WTC11 (cell line): ENCODE measurements at regions not wholly inside any gene's neighbourhood (a gene's known extent, or its start where the extent isn't known, plus 50 kb on each side); places are given as distances from the start of the nearest gene placed in this dataset.

Experiments used
- ATAC-seq: fragments of 200-7000 bp; cut with Tn5 transposase; 2 replicates; pipeline ENCODE4 v1.10.0; 2021; ENCODE audit warnings: mild to moderate bottlenecking, moderate library complexity
- CTCF ChIA-PET: fragments of 300-600 bp; sonication (Branson Sonifier 250); formaldehyde crosslinking; loops from one replicate; lab custom pipeline; 2021; ENCODE audit warnings: antibody characterized with exemption; lab: Charles Lee
- POLR2A ChIA-PET: fragments of 350-600 bp; sonication (Branson Sonifier 250); formaldehyde crosslinking; loops from one replicate; lab custom pipeline; 2021; ENCODE audit warnings: antibody characterized with exemption; lab: Charles Lee
- DNase-seq: peaks from one replicate; pipeline ENCODE4 v3.0.0; 2021; ENCODE audit warnings: low spot score
- H3K27ac Mint-ChIP-seq: 2 replicates; pipeline ENCODE4 v1.8.0; 2021; ENCODE audit warnings: mixed read lengths
- H3K27me3 Mint-ChIP-seq: 2 replicates; pipeline ENCODE4 v1.8.0; 2021; ENCODE audit warnings: low read depth, mild to moderate bottlenecking, moderate library complexity, mixed read lengths
- H3K36me3 Mint-ChIP-seq: 2 replicates; pipeline ENCODE4 v1.8.0; 2021; ENCODE audit warnings: mixed read lengths
- H3K4me1 Mint-ChIP-seq: 2 replicates; pipeline ENCODE4 v1.8.0; 2022; ENCODE audit warnings: mixed read lengths
- H3K4me3 Mint-ChIP-seq: 2 replicates; pipeline ENCODE4 v1.8.0; 2021; ENCODE audit warnings: mild to moderate bottlenecking, moderate library complexity, mixed read lengths
- H3K9me3 Mint-ChIP-seq: 2 replicates; pipeline ENCODE4 v1.8.0; 2021; ENCODE audit warnings: mixed read lengths
- ARID4B ChIP-seq: sonication (generic); formaldehyde crosslinking; IDR thresholded peaks from 2 replicates; pipeline ENCODE4 v1.8.0; 2023; ENCODE audit warnings: missing genetic modification reagents, mild to moderate bottlenecking, borderline replicate concordance
- ATF1 ChIP-seq: sonication (generic); formaldehyde crosslinking; IDR thresholded peaks from 2 replicates; pipeline ENCODE4 v1.8.1; 2023; ENCODE audit warnings: mild to moderate bottlenecking, moderate library complexity, missing genetic modification reagents
- ATF6 ChIP-seq: sonication (generic); formaldehyde crosslinking; IDR thresholded peaks from 2 replicates; pipeline ENCODE4 v1.8.1; 2023; ENCODE audit warnings: mild to moderate bottlenecking, missing genetic modification reagents
- CBFB ChIP-seq: sonication (generic); formaldehyde crosslinking; IDR thresholded peaks from 2 replicates; pipeline ENCODE4 v1.8.1; 2022; ENCODE audit warnings: mild to moderate bottlenecking, low read depth, missing genetic modification reagents
- CREB1 ChIP-seq: sonication (generic); formaldehyde crosslinking; IDR thresholded peaks from 2 replicates; pipeline ENCODE4 v1.8.0; 2023; ENCODE audit warnings: mild to moderate bottlenecking, missing genetic modification reagents
- E2F5 ChIP-seq: sonication (generic); formaldehyde crosslinking; IDR thresholded peaks from 2 replicates; pipeline ENCODE4 v1.8.1; 2022; ENCODE audit warnings: mild to moderate bottlenecking, moderate library complexity, missing genetic modification reagents
- ESRRA ChIP-seq: sonication (generic); formaldehyde crosslinking; IDR thresholded peaks from 2 replicates; pipeline ENCODE4 v1.8.1; 2022; ENCODE audit warnings: mild to moderate bottlenecking, missing genetic modification reagents, borderline replicate concordance
- GTF2I ChIP-seq: fragments of 250-450 bp; sonication (Bioruptor Pico); conservative IDR thresholded peaks from 2 replicates; pipeline ENCODE4 v1.4.0; 2021; ENCODE audit warnings: mild to moderate bottlenecking
- HMGA2 ChIP-seq: fragments of 250-450 bp; sonication (Bioruptor Pico); IDR thresholded peaks from 2 replicates; pipeline ENCODE4 v1.4.0; 2021; ENCODE audit warnings: mild to moderate bottlenecking, moderate library complexity
- HMGXB4 ChIP-seq: sonication (generic); formaldehyde crosslinking; IDR thresholded peaks from 2 replicates; pipeline ENCODE4 v1.8.1; 2023; ENCODE audit warnings: mild to moderate bottlenecking, moderate library complexity, missing genetic modification reagents
- IRF2 ChIP-seq: sonication (generic); formaldehyde crosslinking; IDR thresholded peaks from 2 replicates; pipeline ENCODE4 v1.8.0; 2022; ENCODE audit warnings: low read depth, missing genetic modification reagents, borderline replicate concordance
- JAZF1 ChIP-seq: fragments of 250-450 bp; sonication (Bioruptor Pico); IDR thresholded peaks from 2 replicates; pipeline ENCODE4 v1.9.0; 2021; ENCODE audit warnings: moderate library complexity, mild to moderate bottlenecking, inconsistent platforms
- MAX ChIP-seq: sonication (generic); formaldehyde crosslinking; IDR thresholded peaks from 2 replicates; pipeline ENCODE4 v1.8.0; 2022; ENCODE audit warnings: mild to moderate bottlenecking, missing genetic modification reagents
- NR3C1 ChIP-seq: sonication (generic); formaldehyde crosslinking; conservative IDR thresholded peaks from 2 replicates; pipeline ENCODE4 v1.8.1; 2023; ENCODE audit warnings: low read depth, mild to moderate bottlenecking, missing genetic modification reagents
- RORB ChIP-seq: fragments of 250-450 bp; sonication (Bioruptor Pico); IDR thresholded peaks from 2 replicates; pipeline ENCODE4 v1.9.0; 2021; ENCODE audit warnings: mild to moderate bottlenecking
- TCF7 ChIP-seq: sonication (generic); formaldehyde crosslinking; IDR thresholded peaks from 2 replicates; pipeline ENCODE4 v1.8.0; 2022; ENCODE audit warnings: mild to moderate bottlenecking, low read depth, missing genetic modification reagents, moderate library complexity
- TEAD4 ChIP-seq: sonication (generic); formaldehyde crosslinking; IDR thresholded peaks from 2 replicates; pipeline ENCODE4 v1.8.0; 2022; ENCODE audit warnings: mild to moderate bottlenecking, missing genetic modification reagents
- ZBTB21 ChIP-seq: sonication (generic); formaldehyde crosslinking; IDR thresholded peaks from 2 replicates; pipeline ENCODE4 v1.8.1; 2023; ENCODE audit warnings: mild to moderate bottlenecking, missing genetic modification reagents, borderline replicate concordance
- ZNF396 ChIP-seq: fragments of 250-450 bp; sonication (Bioruptor Pico); IDR thresholded peaks from 2 replicates; pipeline ENCODE4 v1.8.0; 2021; ENCODE audit warnings: mild to moderate bottlenecking, moderate library complexity, borderline replicate concordance
- ZNF416 ChIP-seq: fragments of 250-450 bp; sonication (Bioruptor Pico); IDR thresholded peaks from 2 replicates; pipeline ENCODE4 v1.9.0; 2021; ENCODE audit warnings: mild to moderate bottlenecking, inconsistent platforms
- ZNF671 ChIP-seq: fragments of 250-450 bp; sonication (Bioruptor Pico); IDR thresholded peaks from 2 replicates; pipeline ENCODE4 v1.8.0; 2021; ENCODE audit warnings: mild to moderate bottlenecking

- Mint-ChIP-seq H3K9me3 (peaks cover 41% of the 10 kb centered on the region), H3K27me3 (no peaks in the 10 kb centered on the region), H3K36me3 (peaks cover 9% of the 10 kb centered on the region), H3K27ac (no peak overlapping the region), H3K4me1 (no peaks in the 10 kb centered on the region), H3K4me3 (no peak overlapping the region)
- no peak for DNase-seq
- POLR2A ChIA-PET, result no interaction called here
- CTCF ChIA-PET, result no interaction called here
- TF ChIP-seq MAX (no peak), GTF2I (CRISPR knock-in tag) (no peak), HMGA2 (CRISPR knock-in tag) (no peak), RORB (CRISPR knock-in tag) (no peak), ZBTB21 (no peak), E2F5 (CRISPR knock-in tag) (no peak), ARID4B (CRISPR knock-in tag) (no peak), CBFB (no peak), ZNF671 (CRISPR knock-in tag) (no peak), ZNF416 (CRISPR knock-in tag) (no peak), ATF1 (CRISPR knock-in tag) (no peak), JAZF1 (CRISPR knock-in tag) (no peak), ATF6 (CRISPR knock-in tag) (no peak), TEAD4 (no peak), NR3C1 (CRISPR knock-in tag) (no peak), IRF2 (CRISPR knock-in tag) (no peak), ZNF396 (CRISPR knock-in tag) (no peak), TCF7 (CRISPR knock-in tag) (no peak), ESRRA (no peak), CREB1 (CRISPR knock-in tag) (no peak)
- ATAC-seq, result no peak
Measured at GRCh38 chr6:164838068-164838615, 471.3 kb downstream of the C6orf118 start.

GRCh38 chr6:164836486-164836885 is 472.9 kb downstream of the C6orf118 start:
- Mint-ChIP-seq H3K4me1 (no peaks in the 10 kb centered on the region), H3K9me3 (peaks cover 41% of the 10 kb centered on the region), H3K4me3 (no peak overlapping the region), H3K36me3 (peaks cover 9% of the 10 kb centered on the region)
- no peak for DNase-seq
- TF ChIP-seq HMGXB4, result no peak
- TF ChIP-seq, all 79 proteins: peak for 0
- H3K27me3 Mint-ChIP-seq, result no peaks in the 10 kb centered on the region
- ATAC-seq, result no peak
- POLR2A ChIA-PET, result no interaction called here
- H3K27ac Mint-ChIP-seq, result no peak overlapping the region
- CTCF ChIA-PET, result no interaction called here
